ENCODE measurements at regions not wholly inside any gene's neighbourhood (a gene's known extent, or its start where the extent isn't known, plus 50 kb on each side); places are given as distances from the start of the nearest gene placed in this dataset.

- H2BK15ac ChIP-seq (ENCODE audit: low read depth, low read length): peak overlapping the region; percentile 90; the same call in 1 of the 2 replicates
- no peak overlapping the region for H2BK120ac ChIP-seq (ENCODE audit: low read depth, low read length, poor library complexity, severe bottlenecking)
- no peak overlapping the region for H2BK20ac ChIP-seq (ENCODE audit: low read depth, low read length, poor library complexity, severe bottlenecking)
- Mint-ChIP-seq H3K36me3 (ENCODE audit: insufficient read depth in 1 of 3, low read depth in 3 of 3) (no peaks in the 10 kb centered on the region), H3K9me3 (no peaks in the 10 kb centered on the region), H3K27ac (peak overlapping the region in 1 of 3 experiments; percentile 44; a peak in 1 of 7 replicates), H3K4me1 (peaks cover 26 to 34% of the 10 kb centered on the region in 2 experiments), H3K4me3 (no peak overlapping the region), H3K27me3 (ENCODE audit: low read depth) (no peaks in the 10 kb centered on the region)
- H4K5ac ChIP-seq (ENCODE audit: insufficient read length, low read depth, low read length): no peak overlapping the region
- H3K27me3 ChIP-seq (ENCODE audit: insufficient read depth, low read length): no peaks in the 10 kb centered on the region
- peaks cover 6% of the 10 kb centered on the region; the same call in 1 of the 2 replicates for H3K4me1 ChIP-seq (ENCODE audit: insufficient read depth, low read length)
- H3K18ac ChIP-seq (ENCODE audit: insufficient read length, low read depth, low read length): peak overlapping the region; percentile 50
- no peak overlapping the region for H3K23ac ChIP-seq (ENCODE audit: insufficient read length, low read depth, low read length)
- peak overlapping the region; percentile 63 for H3T11ph ChIP-seq (ENCODE audit: low read length)
- no peak overlapping the region for H4K91ac ChIP-seq (ENCODE audit: insufficient read length, low read depth, low read length)
- H3K79me1 ChIP-seq (ENCODE audit: insufficient read depth, low read depth, low read length, poor library complexity, severe bottlenecking): no peaks in the 10 kb centered on the region
- H2AFZ ChIP-seq (ENCODE audit: low read length): no peak overlapping the region
- no peak overlapping the region for H3K4me2 ChIP-seq (ENCODE audit: insufficient read depth, insufficient read length, low read length)
- no peak for TF ChIP-seq CTCF (conservative IDR thresholded peaks at IDR 0.05)
- no peak overlapping the region for H2BK5ac ChIP-seq (ENCODE audit: insufficient read length, low read length)
- H3K9me3 ChIP-seq (ENCODE audit: control insufficient read depth, low read depth, low read length): no peaks in the 10 kb centered on the region
- H3K14ac ChIP-seq (ENCODE audit: insufficient read depth, low read length): no peak overlapping the region
- no peaks in the 10 kb centered on the region for H4K20me1 ChIP-seq (ENCODE audit: control insufficient read depth, insufficient read depth, insufficient read length)
- no peak overlapping the region for H3K56ac ChIP-seq (ENCODE audit: insufficient read length, low read depth, low read length)
- H3K79me2 ChIP-seq (ENCODE audit: insufficient read depth, low read length): no peaks in the 10 kb centered on the region
- peak overlapping the region; percentile 97 for H2BK12ac ChIP-seq (ENCODE audit: insufficient read length, low read depth, low read length)
- no peak for DNase-seq
- no peak overlapping the region for H3K9ac ChIP-seq (ENCODE audit: extremely low read depth, insufficient read length, low read length)
- H2AK5ac ChIP-seq (ENCODE audit: insufficient read length, low read length): peak overlapping the region; percentile 67
- no peaks in the 10 kb centered on the region for H3K23me2 ChIP-seq (ENCODE audit: insufficient read length, low read depth, low read length, poor library complexity, severe bottlenecking)
- H3K27ac ChIP-seq (ENCODE audit: insufficient read length, low read depth, low read length): no peak overlapping the region
- H3K4ac ChIP-seq (ENCODE audit: low read depth, low read length): peak overlapping the region; percentile 79; the same call in 1 of the 2 replicates
- H4K8ac ChIP-seq (replicated peaks; ENCODE audit: insufficient read length, low read depth, low read length): no peak overlapping the region
- no CpG with 5 or more reads among the region's 3 CpGs for WGBS (ENCODE audit: extremely low coverage, insufficient read length, low lambda C conversion rate)
Observed at GRCh38 chr10:3875842-3876235, 90.8 kb upstream of the KLF6 start.
